CD4-positive, alpha-beta T cell (primary cell): ENCODE measurements at regions not wholly inside any gene's neighbourhood (a gene's known extent, or its start where the extent isn't known, plus 50 kb on each side); places are given as distances from the start of the nearest gene placed in this dataset.

Experiments
- ATAC-seq: fragments of 200-7000 bp; cut with Tn5 transposase; one replicate; pipeline ENCODE4 v1.10.0; 2022; ENCODE audit warnings: mild to moderate bottlenecking; ENCODE audit not compliant: poor library complexity
- CTCF ChIA-PET: fragments of 350-600 bp; sonication (Branson Sonifier 250); formaldehyde crosslinking; loops from one replicate; lab custom pipeline; 2021; ENCODE audit warnings: antibody characterized with exemption, inconsistent platforms; lab: Charles Lee
- POLR2A ChIA-PET: fragments of 350-600 bp; sonication (Branson Sonifier 250); formaldehyde crosslinking; loops from one replicate; lab custom pipeline; 2021; ENCODE audit warnings: antibody characterized with exemption, inconsistent platforms; lab: Charles Lee
- DNase-seq, 14 experiments: peaks; one replicate each; pipeline ENCODE4 v3.0.0-alpha.2; 2013 to 2020; ENCODE audit warnings: mixed read lengths in 2 of 14
- H3K27ac ChIP-seq, 2 donors: one replicate each; pipeline versions ENCODE4 v1.5.1 to v1.7.0; 2013; ENCODE audit warnings: low read length in 2 of 2, low read depth in 1 of 2, mild to moderate bottlenecking in 1 of 2
- H3K27me3 ChIP-seq, 2 experiments: 1 replicate in 1 of 2; 2 replicates in 1 of 2; pipeline versions ENCODE4 v1.6.1 to v1.7.0; 2013; ENCODE audit warnings: low read length in 2 of 2, control low read depth in 1 of 2, mild to moderate bottlenecking in 1 of 2, moderate library complexity in 1 of 2; ENCODE audit not compliant: insufficient read depth in 2 of 2, control insufficient read depth in 1 of 2
- H3K36me3 ChIP-seq: one replicate; pipeline ENCODE4 v1.6.1; 2013; ENCODE audit warnings: low read length, control low read depth; ENCODE audit not compliant: insufficient read depth
- H3K4me1 ChIP-seq: one replicate; pipeline ENCODE4 v1.6.1; 2013; ENCODE audit warnings: low read length, control low read depth; ENCODE audit not compliant: insufficient read depth
- H3K4me3 ChIP-seq: one replicate; pipeline ENCODE4 v1.5.1; 2013; ENCODE audit warnings: mild to moderate bottlenecking, low read length, moderate library complexity
- H3K9me3 ChIP-seq, 2 experiments: 1 replicate in 1 of 2; 2 replicates in 1 of 2; pipeline versions ENCODE4 v1.6.1 to v1.7.0; 2013; ENCODE audit warnings: low read length in 2 of 2, mild to moderate bottlenecking in 2 of 2, control low read depth in 1 of 2, moderate library complexity in 1 of 2; ENCODE audit not compliant: control insufficient read depth in 1 of 2, insufficient read depth in 1 of 2
- H3K27ac Mint-ChIP-seq: one replicate; pipeline ENCODE4 v1.8.0; 2020; ENCODE audit warnings: mixed read lengths
- H3K27me3 Mint-ChIP-seq: one replicate; pipeline ENCODE4 v1.8.0; 2021; ENCODE audit warnings: mixed read lengths
- H3K36me3 Mint-ChIP-seq: one replicate; pipeline ENCODE4 v1.8.0; 2021; ENCODE audit warnings: low read depth, mixed read lengths
- H3K4me1 Mint-ChIP-seq: one replicate; pipeline ENCODE4 v1.8.0; 2021; ENCODE audit warnings: low read depth, mixed read lengths
- H3K4me3 Mint-ChIP-seq: one replicate; pipeline ENCODE4 v1.8.0; 2020; ENCODE audit warnings: mild to moderate bottlenecking, mixed read lengths
- H3K9me3 Mint-ChIP-seq: one replicate; pipeline ENCODE4 v1.8.0; 2020; ENCODE audit warnings: mixed read lengths
- CTCF ChIP-seq: fragments of 200-600 bp; IDR thresholded peaks from one replicate; pipeline ENCODE4 v1.8.0; 2022; ENCODE audit warnings: antibody characterized with exemption, mild to moderate bottlenecking
- intact Hi-C, 2 experiments: fragments of 100-400 bp; cut with DNase I in 1 of 2; cut with micrococcal nuclease in 1 of 2; formaldehyde crosslinking; loops; one replicate each; pipeline versions ENCODE4 v1.15.1 to v1.9.0; 2023 to 2025; cut with DNase I, micrococcal nuclease

- POLR2A ChIA-PET = no interaction called here
- H3K27ac ChIP-seq = no peak overlapping the region
- Mint-ChIP-seq H3K4me3 (no peak overlapping the region), H3K27me3 (peaks cover 10% of the 10 kb centered on the region), H3K9me3 (no peaks in the 10 kb centered on the region), H3K4me1 (no peaks in the 10 kb centered on the region), H3K27ac (no peak overlapping the region), H3K36me3 (no peaks in the 10 kb centered on the region)
- DNase-seq = no peak
- H3K4me1 ChIP-seq = no peaks in the 10 kb centered on the region
- ATAC-seq = no peak
- H3K27me3 ChIP-seq = no peaks in the 10 kb centered on the region
- no peaks in the 10 kb centered on the region for H3K9me3 ChIP-seq
- no peaks in the 10 kb centered on the region for H3K36me3 ChIP-seq
- intact Hi-C loops = no loop called here
- no peak for TF ChIP-seq CTCF
- CTCF ChIA-PET = no interaction called here
- no peak overlapping the region for H3K4me3 ChIP-seq
Observed at GRCh38 chr16:86101897-86102157, 202.9 kb downstream of the IRF8 start.

GRCh38 chr16:86103320-86103719 lies 204.4 kb downstream of the IRF8 start:
- intact Hi-C loops = no loop called here
- ATAC-seq (no peak), DNase-seq (no peak)
- Mint-ChIP-seq H3K36me3 (no peaks in the 10 kb centered on the region), H3K4me1 (no peaks in the 10 kb centered on the region), H3K4me3 (no peak overlapping the region), H3K27ac (no peak overlapping the region), H3K9me3 (no peaks in the 10 kb centered on the region), H3K27me3 (peaks cover 10% of the 10 kb centered on the region)
- ChIA-PET CTCF (no interaction called here), POLR2A (no interaction called here)
- TF ChIP-seq CTCF = no peak
- Histone ChIP-seq H3K4me3 (no peak overlapping the region), H3K27me3 (no peaks in the 10 kb centered on the region), H3K27ac (no peak overlapping the region), H3K4me1 (no peaks in the 10 kb centered on the region), H3K36me3 (no peaks in the 10 kb centered on the region), H3K9me3 (peaks cover 0 to 5% of the 10 kb centered on the region in 2 experiments)

- no peak for ATAC-seq
- POLR2A ChIA-PET = no interaction called here
- no peaks in the 10 kb centered on the region for H3K9me3 Mint-ChIP-seq
- no peak overlapping the region for H3K27ac Mint-ChIP-seq
- Histone ChIP-seq H3K4me3 (no peak overlapping the region), H3K27me3 (no peaks in the 10 kb centered on the region), H3K27ac (no peak overlapping the region), H3K9me3 (peaks cover 0 to 7% of the 10 kb centered on the region in 2 experiments), H3K4me1 (no peaks in the 10 kb centered on the region), H3K36me3 (no peaks in the 10 kb centered on the region)
- intact Hi-C loops = no loop called here
- no peak overlapping the region for H3K4me3 Mint-ChIP-seq
- no peaks in the 10 kb centered on the region for H3K36me3 Mint-ChIP-seq
- peaks cover 6% of the 10 kb centered on the region for H3K27me3 Mint-ChIP-seq
- no peak for TF ChIP-seq CTCF
- no peaks in the 10 kb centered on the region for H3K4me1 Mint-ChIP-seq
- CTCF ChIA-PET = no interaction called here
- no peak for DNase-seq
Observed at GRCh38 chr16:86104537-86105048, 205.6 kb downstream of the IRF8 start.
